GM12874 (cell line): ENCODE measurements at regions not wholly inside any gene's neighbourhood (a gene's known extent, or its start where the extent isn't known, plus 50 kb on each side); places are given as distances from the start of the nearest gene placed in this dataset.

Experiments
- CTCF ChIP-seq: IDR thresholded peaks from 2 replicates; pipeline ENCODE4 v1.5.1; 2011; ENCODE audit warnings: low read depth, mild to moderate bottlenecking, control low read depth, low read length, moderate library complexity; ENCODE audit not compliant: insufficient read depth

GRCh38 chr7:26469188-26469587 lies 177.5 kb downstream of the SNX10 start:
- no peak for TF ChIP-seq CTCF

GRCh38 chr7:26470691-26471090 lies 179.0 kb downstream of the SNX10 start:
- TF ChIP-seq CTCF, result no peak

GRCh38 chr7:26471306-26472075 lies 179.8 kb downstream of the SNX10 start:
- no peak for TF ChIP-seq CTCF

GRCh38 chr7:26472971-26473370 lies 181.3 kb downstream of the SNX10 start:
- no peak for TF ChIP-seq CTCF

- TF ChIP-seq CTCF, result no peak
Measured at GRCh38 chr7:26476271-26476670, 184.6 kb downstream of the SNX10 start.

GRCh38 chr7:26477381-26477990 lies 185.8 kb downstream of the SNX10 start:
- no peak for TF ChIP-seq CTCF

- no peak for TF ChIP-seq CTCF
Measured at GRCh38 chr7:26478550-26478949, 186.9 kb downstream of the SNX10 start.
